ENCODE measurements at regions not wholly inside any gene's neighbourhood (a gene's known extent, or its start where the extent isn't known, plus 50 kb on each side); places are given as distances from the start of the nearest gene placed in this dataset.

GRCh38 chr12:24044941-24045703 is 95.7 kb upstream of the SOX5 start (continued):
- TF ChIP-seq SAFB2 (CRISPR knock-in tag; IDR thresholded peaks at IDR 0.05; ENCODE audit: borderline replicate concordance, low read depth) (no peak), ZNF644 (CRISPR knock-in tag; IDR thresholded peaks at IDR 0.05; ENCODE audit: low read depth) (peak; percentile 68; the same call in 1 of the 2 replicates), EP300 (IDR thresholded peaks at IDR 0.05; ENCODE audit: low read depth in 2 of 2, low read length in 2 of 2) (peak in 1 of 2 experiments; percentile 70; a peak in 2 of 4 replicates), EP300 (CRISPR knock-in tag; IDR thresholded peaks at IDR 0.05; ENCODE audit: borderline replicate concordance) (no peak; the same call in 1 of the 2 replicates), ZMYM4 (CRISPR knock-in tag; IDR thresholded peaks at IDR 0.05) (peak; percentile 88), MIER3 (CRISPR knock-in tag; IDR thresholded peaks at IDR 0.05; ENCODE audit: borderline replicate concordance) (0 out of 2 replicates have a peak, but pooled peaks have one; percentile 41), ZIK1 (CRISPR knock-in tag; IDR thresholded peaks at IDR 0.05; ENCODE audit: borderline replicate concordance, low read depth) (no peak), CREM (IDR thresholded peaks at IDR 0.05) (peak; percentile 41; the same call in 1 of the 2 replicates), CREM (CRISPR knock-in tag; IDR thresholded peaks at IDR 0.05) (no peak), HNF4A (CRISPR knock-in tag; IDR thresholded peaks at IDR 0.05) (peak; percentile 94), CBFB (CRISPR knock-in tag; IDR thresholded peaks at IDR 0.05) (no peak), ZNF670 (CRISPR knock-in tag; IDR thresholded peaks at IDR 0.05; ENCODE audit: borderline replicate concordance) (no peak), ZNF564 (CRISPR knock-in tag; IDR thresholded peaks at IDR 0.05) (no peak), ZNF503 (CRISPR knock-in tag; IDR thresholded peaks at IDR 0.05) (peak; percentile 42; the same call in 1 of the 2 replicates), SIX1 (CRISPR knock-in tag; IDR thresholded peaks at IDR 0.05; ENCODE audit: borderline replicate concordance) (peak; percentile 34; the same call in 1 of the 2 replicates), FOXK1 (CRISPR knock-in tag; IDR thresholded peaks at IDR 0.05; ENCODE audit: borderline replicate concordance, low read depth) (no peak), ZFP1 (CRISPR knock-in tag; IDR thresholded peaks at IDR 0.05) (0 out of 2 replicates have a peak, but pooled peaks have one; percentile 27), KMT2B (CRISPR knock-in tag; IDR thresholded peaks at IDR 0.05) (0 out of 2 replicates have a peak, but pooled peaks have one; percentile 8), ZNF367 (CRISPR knock-in tag; IDR thresholded peaks at IDR 0.05; ENCODE audit: borderline replicate concordance) (no peak), BCL6 (CRISPR knock-in tag; IDR thresholded peaks at IDR 0.05) (0 out of 2 replicates have a peak, but pooled peaks have one; percentile 27), FOXP1 (IDR thresholded peaks at IDR 0.05) (no peak), FOXP1 (CRISPR knock-in tag; IDR thresholded peaks at IDR 0.05) (0 out of 2 replicates have a peak, but pooled peaks have one; percentile 9)
- TF ChIP-seq, protein P1, sequence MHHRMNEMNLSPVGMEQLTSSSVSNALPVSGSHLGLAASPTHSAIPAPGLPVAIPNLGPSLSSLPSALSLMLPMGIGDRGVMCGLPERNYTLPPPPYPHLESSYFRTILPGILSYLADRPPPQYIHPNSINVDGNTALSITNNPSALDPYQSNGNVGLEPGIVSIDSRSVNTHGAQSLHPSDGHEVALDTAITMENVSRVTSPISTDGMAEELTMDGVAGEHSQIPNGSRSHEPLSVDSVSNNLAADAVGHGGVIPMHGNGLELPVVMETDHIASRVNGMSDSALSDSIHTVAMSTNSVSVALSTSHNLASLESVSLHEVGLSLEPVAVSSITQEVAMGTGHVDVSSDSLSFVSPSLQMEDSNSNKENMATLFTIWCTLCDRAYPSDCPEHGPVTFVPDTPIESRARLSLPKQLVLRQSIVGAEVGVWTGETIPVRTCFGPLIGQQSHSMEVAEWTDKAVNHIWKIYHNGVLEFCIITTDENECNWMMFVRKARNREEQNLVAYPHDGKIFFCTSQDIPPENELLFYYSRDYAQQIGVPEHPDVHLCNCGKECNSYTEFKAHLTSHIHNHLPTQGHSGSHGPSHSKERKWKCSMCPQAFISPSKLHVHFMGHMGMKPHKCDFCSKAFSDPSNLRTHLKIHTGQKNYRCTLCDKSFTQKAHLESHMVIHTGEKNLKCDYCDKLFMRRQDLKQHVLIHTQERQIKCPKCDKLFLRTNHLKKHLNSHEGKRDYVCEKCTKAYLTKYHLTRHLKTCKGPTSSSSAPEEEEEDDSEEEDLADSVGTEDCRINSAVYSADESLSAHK (CRISPR knock-in tag; IDR thresholded peaks at IDR 0.05; ENCODE audit: borderline replicate concordance): no peak
- TF ChIP-seq, protein P2, sequence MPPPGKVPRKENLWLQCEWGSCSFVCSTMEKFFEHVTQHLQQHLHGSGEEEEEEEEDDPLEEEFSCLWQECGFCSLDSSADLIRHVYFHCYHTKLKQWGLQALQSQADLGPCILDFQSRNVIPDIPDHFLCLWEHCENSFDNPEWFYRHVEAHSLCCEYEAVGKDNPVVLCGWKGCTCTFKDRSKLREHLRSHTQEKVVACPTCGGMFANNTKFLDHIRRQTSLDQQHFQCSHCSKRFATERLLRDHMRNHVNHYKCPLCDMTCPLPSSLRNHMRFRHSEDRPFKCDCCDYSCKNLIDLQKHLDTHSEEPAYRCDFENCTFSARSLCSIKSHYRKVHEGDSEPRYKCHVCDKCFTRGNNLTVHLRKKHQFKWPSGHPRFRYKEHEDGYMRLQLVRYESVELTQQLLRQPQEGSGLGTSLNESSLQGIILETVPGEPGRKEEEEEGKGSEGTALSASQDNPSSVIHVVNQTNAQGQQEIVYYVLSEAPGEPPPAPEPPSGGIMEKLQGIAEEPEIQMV (CRISPR knock-in tag; IDR thresholded peaks at IDR 0.05; ENCODE audit: low read depth): no peak

Data from HepG2 (cell line).